ENCODE measurements at regions not wholly inside any gene's neighbourhood (a gene's known extent, or its start where the extent isn't known, plus 50 kb on each side); places are given as distances from the start of the nearest gene placed in this dataset.
"Not testable (repeated sequence)": the region's sequence is repeated elsewhere in the genome, so short reads cannot be mapped to it uniquely, and the experiment has no call there.

GRCh38 chr2:150212722-150213171 lies 274.7 kb downstream of the RND3 start:
- no peak for DNase-seq

DNA sequence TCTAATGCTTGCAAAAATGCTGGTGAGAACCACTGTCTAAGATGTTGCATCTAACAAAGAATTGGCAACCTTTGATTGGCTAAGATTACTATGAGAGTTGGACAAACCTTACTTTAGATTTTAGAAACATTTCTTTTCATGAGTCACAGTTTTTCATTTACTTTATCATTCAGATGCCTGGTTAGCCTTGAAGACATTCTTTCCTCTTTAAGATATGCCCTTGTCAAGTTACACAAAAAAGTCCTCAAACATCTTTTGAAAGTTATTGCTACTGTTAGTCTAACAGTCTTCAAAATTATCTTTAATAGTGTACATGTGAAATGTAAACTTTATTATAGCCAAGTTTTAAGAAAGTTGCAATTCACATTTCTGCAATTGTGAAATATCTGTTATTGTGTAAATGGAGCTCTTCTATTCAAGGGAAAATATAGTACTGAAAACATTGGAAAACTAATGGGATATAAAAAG lies 276.3 kb downstream of the RND3 start:
- DNase-seq, result peak; percentile 44 to 48

GRCh38 chr2:150209746-150210145 lies 277.7 kb downstream of the RND3 start:
- DNase-seq, result no peak

GRCh38 chr2:150208689-150209088 lies 278.8 kb downstream of the RND3 start:
- DNase-seq, result no peak

DNA sequence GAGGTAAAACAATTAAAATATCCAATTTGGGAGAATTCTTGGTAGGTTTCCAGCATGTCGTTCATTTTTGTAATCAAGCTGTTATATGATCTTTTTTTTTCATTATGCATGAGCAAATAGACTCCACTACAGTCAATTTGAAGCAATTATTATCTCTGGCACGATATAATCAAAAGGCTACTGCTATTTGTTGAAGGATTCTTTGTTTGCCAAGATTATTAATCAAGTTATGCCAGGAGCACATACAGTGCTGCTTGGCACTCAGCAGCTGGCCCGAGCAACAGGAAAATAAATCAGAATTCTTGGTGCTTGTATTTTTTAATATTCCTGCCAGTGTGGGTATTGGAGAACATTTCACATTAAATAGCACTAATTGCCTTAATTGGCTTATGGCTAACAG lies 279.5 kb downstream of the RND3 start:
- DNase-seq, result no peak

DNA sequence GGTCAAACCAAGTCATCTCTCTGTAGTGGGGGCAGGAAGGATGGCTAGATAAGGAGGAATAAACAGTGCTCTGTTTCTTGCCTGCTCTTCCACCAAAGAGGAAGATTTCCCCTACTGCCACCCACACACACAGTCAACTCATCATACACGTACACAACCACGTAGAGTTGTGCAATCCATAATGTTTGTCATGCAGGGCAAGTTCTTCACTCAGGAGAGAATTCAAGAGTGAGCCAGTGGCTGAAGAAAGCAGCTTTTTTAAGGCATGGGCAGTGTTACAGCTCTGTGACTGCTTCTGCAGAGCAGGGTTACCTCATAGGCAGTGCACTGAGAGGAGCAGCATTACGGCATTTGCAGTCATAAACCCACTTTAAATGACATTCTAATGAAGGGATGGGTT lies 283.0 kb downstream of the RND3 start:
- DNase-seq, result no peak

DNA sequence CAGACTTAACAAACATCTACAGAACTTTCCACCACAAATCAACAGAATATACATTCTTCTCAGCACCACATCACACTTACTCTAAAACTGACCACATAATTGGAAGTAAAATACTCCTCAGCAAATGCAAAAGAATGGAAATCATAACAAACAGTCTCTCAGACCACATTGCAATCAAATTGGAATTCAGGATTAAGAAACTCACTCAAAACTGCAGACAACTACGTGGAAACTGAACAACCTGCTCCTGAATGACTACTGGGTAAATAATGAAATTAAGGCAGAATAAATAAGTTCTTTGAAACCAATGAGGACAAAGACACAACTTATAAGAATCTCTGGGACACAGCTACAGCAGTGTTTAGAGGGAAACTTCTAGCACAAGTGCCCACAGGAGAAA lies 292.7 kb downstream of the RND3 start:
- DNase-seq, result not testable (repeated sequence)

DNA sequence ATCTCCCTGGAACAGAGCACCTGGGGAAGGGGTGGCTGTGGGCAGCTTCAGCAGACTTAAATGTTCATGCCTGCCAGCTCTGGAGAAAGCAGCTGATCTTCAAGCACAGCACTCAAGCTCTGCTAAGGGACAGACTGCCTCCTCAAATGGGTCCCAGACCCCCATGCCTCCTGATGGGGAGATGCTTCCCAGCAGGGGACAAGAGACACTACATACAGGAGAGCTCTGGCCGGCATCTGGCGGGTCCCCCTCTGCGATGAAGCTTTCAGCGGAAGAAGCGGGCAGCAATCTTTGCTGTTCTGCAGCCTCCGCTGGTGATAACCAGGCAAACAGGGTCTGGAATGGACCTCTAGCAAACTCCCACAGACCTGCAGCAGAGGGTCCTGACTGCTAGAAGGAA lies 294.8 kb downstream of the RND3 start:
- DNase-seq, result no peak

DNA sequence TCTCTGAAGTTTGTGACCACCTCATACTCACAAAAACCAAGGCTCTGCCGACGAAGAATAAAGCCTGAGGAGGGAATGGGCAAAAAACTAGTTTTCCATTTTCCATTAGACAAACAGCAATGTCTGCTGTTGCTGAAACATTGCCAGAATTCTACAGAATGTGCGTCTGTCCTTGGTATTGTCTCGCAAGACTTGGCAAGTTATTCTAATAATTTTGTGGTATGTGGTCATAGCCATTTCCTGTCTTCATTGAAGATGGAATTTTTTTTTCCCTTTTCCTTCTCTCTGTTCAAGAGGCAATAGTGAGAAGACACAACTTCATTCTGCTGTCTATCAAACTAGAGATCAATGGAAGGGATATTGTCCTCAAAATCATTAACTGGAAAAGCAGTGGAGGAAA lies 296.1 kb downstream of the RND3 start:
- DNase-seq, result no peak

- DNase-seq, result no peak
Measured at GRCh38 chr2:150190546-150190945, 296.9 kb downstream of the RND3 start.

DNA sequence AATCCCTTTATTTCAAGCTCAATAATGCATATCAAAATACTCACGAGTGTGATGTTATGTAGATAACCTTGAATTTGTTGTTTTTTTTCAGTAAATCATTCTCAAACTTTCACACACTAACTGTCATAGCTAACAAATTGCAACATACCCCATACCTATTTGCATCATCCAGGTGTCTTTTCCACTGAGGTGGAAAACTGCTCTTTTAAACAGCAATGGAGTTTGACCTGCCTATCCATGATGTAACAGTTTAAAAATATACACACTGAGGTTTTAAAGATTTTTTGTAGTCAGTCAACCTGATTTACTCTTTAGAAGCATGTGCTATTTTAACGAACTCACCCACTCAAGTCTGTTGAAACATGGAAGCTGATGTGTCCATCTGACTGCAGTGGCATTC lies 298.7 kb downstream of the RND3 start:
- no peak for DNase-seq

- no peak for DNase-seq
Measured at GRCh38 chr2:150188177-150188576, 299.3 kb downstream of the RND3 start.

GRCh38 chr2:150182566-150183235 lies 304.8 kb downstream of the RND3 start:
- DNase-seq, result no peak

DNA sequence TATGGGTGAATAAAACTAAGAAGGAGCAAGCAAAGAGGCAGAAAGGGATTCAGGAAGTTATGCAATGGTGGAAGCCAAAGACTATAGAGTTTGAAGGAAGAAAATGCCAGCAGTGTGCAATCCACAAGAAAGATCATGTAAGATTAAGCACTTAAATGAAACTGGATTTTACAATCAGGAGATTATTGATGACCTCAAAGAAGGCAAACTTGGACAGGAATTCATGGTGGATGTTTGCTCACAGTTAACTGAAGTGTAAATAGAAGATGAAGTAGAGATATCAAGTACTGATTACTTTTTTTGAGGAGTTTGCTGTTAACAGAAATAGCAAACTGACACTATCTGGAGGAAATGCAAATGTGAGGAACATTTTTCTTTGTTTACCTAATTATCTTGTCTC lies 308.9 kb downstream of the RND3 start:
- no peak for DNase-seq

- peak; percentile 47 to 51 for DNase-seq
Measured at GRCh38 chr2:150174971-150175421, 312.5 kb downstream of the RND3 start.

GRCh38 chr2:150174056-150174805 lies 313.2 kb downstream of the RND3 start:
- no peak for DNase-seq

DNA sequence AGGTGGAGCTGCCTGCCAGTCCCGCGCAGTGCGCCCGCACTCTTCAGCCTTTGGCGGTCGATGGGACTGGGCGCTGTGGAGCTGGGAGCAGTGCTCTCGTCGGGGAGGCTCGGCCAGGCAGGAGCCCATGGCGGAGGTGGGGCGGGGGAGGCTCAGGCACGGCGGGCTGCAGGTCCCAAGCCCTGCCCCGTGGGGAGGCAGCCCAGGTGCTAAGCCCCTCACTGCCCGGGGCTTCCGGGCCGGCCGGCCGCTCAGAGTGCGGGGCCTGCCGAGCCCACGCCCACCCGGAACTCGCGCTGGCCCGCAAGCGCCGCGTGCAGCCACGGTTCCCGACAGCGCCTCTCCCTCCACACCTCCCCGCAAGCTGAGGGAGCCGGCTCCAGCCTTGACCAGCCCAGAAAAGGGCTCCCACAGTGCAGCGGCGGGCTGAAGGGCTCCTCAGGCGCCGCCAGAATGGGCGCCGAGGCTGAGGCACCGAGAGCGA lies 316.4 kb downstream of the RND3 start:
- DNase-seq, result no peak

GRCh38 chr2:150169237-150169629 lies 318.2 kb downstream of the RND3 start:
- no peak for DNase-seq

- no peak for DNase-seq
Measured at GRCh38 chr2:150168595-150169236, 318.8 kb downstream of the RND3 start.

GRCh38 chr2:150167711-150168110 lies 319.8 kb downstream of the RND3 start:
- DNase-seq, result no peak

DNA sequence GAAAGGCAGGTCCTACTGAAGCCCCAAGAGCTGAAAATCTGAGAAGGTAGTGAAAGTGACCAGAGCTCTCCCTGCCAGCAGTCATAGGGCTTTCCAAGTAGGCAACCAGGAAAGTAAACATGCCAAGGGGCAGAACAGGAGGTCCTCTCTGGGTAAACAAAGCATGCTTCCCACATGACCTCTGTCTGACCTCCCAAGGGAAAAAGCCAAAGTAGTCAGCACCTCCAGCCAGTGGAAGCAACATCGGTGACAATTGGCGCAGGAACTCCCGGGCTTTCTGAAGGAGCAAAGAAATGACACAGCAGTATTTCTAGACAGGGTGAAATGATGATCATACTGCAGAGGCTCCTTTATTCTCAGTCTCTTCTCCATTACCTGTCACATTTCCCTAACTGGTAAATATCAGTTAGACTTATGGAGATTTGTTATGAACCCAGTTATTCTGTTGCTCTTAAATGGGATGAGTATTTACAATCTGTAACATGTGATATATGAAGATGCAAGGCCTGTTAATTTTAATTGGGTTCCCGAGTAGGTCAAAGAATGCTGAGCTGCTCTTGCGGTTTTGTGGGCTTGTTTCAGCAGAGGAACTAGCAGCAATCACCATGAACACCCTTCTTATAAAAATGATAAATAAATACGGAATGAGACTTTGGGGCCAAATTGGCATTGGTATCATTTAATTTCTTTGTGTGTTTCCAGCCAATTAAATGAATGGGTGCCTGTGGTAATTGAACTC lies 321.0 kb downstream of the RND3 start:
- DNase-seq, result no peak

DNA sequence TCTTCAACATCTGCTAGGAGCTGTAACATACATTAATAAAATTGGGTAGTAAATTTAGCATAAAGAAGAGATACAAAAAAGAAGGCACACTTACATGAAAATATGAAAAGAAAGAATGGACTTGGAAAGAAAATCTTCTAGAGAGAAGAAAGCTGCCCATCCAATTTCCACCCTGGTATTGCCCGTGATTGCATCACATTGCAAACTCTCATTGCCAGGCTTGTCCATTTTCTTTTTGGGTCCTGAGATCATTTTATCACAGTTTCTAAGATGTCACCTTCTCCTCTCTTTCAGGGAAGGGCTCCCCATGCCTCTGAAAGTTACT lies 321.5 kb downstream of the RND3 start:
- DNase-seq, result no peak
